ENCODE measurements at regions not wholly inside any gene's neighbourhood (a gene's known extent, or its start where the extent isn't known, plus 50 kb on each side); places are given as distances from the start of the nearest gene placed in this dataset.

DNA sequence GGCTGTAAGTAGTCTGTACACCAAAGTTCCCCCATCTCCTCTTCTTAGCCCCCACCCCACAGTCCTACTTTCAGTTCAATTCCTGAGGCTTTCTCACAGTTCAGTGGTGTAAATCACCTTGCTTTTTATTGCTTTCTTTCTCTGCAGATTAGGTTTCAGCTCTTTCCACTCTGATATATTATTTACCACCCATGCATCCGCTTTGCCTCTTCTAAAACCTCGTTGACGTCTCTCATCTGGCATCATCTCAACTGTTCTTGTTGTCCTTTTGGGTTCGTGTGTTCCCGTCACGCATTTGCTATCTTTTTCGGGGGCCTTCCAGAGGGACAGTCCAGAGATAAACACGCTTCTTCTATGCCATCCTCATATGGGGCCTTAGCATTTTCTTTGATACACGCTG, 597.9 kb upstream of the DPP6 start:
- TF ChIP-seq ZFP3 (CRISPR knock-in tag; IDR thresholded peaks at IDR 0.05), result no peak
- TF ChIP-seq, protein P1, sequence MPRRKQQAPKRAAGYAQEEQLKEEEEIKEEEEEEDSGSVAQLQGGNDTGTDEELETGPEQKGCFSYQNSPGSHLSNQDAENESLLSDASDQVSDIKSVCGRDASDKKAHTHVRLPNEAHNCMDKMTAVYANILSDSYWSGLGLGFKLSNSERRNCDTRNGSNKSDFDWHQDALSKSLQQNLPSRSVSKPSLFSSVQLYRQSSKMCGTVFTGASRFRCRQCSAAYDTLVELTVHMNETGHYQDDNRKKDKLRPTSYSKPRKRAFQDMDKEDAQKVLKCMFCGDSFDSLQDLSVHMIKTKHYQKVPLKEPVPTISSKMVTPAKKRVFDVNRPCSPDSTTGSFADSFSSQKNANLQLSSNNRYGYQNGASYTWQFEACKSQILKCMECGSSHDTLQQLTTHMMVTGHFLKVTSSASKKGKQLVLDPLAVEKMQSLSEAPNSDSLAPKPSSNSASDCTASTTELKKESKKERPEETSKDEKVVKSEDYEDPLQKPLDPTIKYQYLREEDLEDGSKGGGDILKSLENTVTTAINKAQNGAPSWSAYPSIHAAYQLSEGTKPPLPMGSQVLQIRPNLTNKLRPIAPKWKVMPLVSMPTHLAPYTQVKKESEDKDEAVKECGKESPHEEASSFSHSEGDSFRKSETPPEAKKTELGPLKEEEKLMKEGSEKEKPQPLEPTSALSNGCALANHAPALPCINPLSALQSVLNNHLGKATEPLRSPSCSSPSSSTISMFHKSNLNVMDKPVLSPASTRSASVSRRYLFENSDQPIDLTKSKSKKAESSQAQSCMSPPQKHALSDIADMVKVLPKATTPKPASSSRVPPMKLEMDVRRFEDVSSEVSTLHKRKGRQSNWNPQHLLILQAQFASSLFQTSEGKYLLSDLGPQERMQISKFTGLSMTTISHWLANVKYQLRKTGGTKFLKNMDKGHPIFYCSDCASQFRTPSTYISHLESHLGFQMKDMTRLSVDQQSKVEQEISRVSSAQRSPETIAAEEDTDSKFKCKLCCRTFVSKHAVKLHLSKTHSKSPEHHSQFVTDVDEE (CRISPR knock-in tag; IDR thresholded peaks at IDR 0.05), result no peak
- TF ChIP-seq OSR1 (CRISPR knock-in tag; IDR thresholded peaks at IDR 0.05), result no peak
- TF ChIP-seq RARB (CRISPR knock-in tag; IDR thresholded peaks at IDR 0.05), result no peak
- no peak for TF ChIP-seq ZNF70 (CRISPR knock-in tag; IDR thresholded peaks at IDR 0.05)
- TF ChIP-seq TOX (CRISPR knock-in tag; IDR thresholded peaks at IDR 0.05; ENCODE audit: borderline replicate concordance), result no peak
- no peak for TF ChIP-seq TCF4 (CRISPR knock-in tag; IDR thresholded peaks at IDR 0.05; ENCODE audit: borderline replicate concordance)
- no peak for TF ChIP-seq ZNF565 (CRISPR knock-in tag; conservative IDR thresholded peaks at IDR 0.05; ENCODE audit: low read depth)
- no peak for TF ChIP-seq ARNTL (CRISPR knock-in tag; IDR thresholded peaks at IDR 0.05; ENCODE audit: borderline replicate concordance, low read depth)
- no peak for TF ChIP-seq ZNF8 (CRISPR knock-in tag; IDR thresholded peaks at IDR 0.05)
- TF ChIP-seq PATZ1 (CRISPR knock-in tag; IDR thresholded peaks at IDR 0.05; ENCODE audit: borderline replicate concordance), result no peak

Measured in SK-N-SH treated with all-trans-retinoic acid at 6 μM for 48 hours (cell line).